OCI-LY1 (cell line): ENCODE measurements at regions not wholly inside any gene's neighbourhood (a gene's known extent, or its start where the extent isn't known, plus 50 kb on each side); places are given as distances from the start of the nearest gene placed in this dataset.

Experiments used
- CTCF ChIP-seq: fragments of 200-600 bp; sonication (generic), shearing (Covaris generic); IDR thresholded peaks from 2 replicates; pipeline ENCODE4 v1.5.1; 2017; ENCODE audit warnings: mild to moderate bottlenecking, antibody characterized with exemption, low read length, moderate library complexity, mixed read lengths
- EZH2 ChIP-seq: fragments of 200-600 bp; sonication (generic), shearing (Covaris generic); IDR thresholded peaks from 2 replicates; pipeline ENCODE4 v1.8.0; 2017; ENCODE audit warnings: borderline replicate concordance, mixed run types, mild to moderate bottlenecking, antibody characterized with exemption, low read length, moderate library complexity, mixed read lengths

GRCh38 chr7:69078997-69079769 is 519.1 kb upstream of the AUTS2 start:
- TF ChIP-seq CTCF: no peak
- TF ChIP-seq EZH2: no peak
